Transverse colon (tissue), 3 donors: ENCODE measurements at regions not wholly inside any gene's neighbourhood (a gene's known extent, or its start where the extent isn't known, plus 50 kb on each side); places are given as distances from the start of the nearest gene placed in this dataset.

Experiments used
- CTCF ChIP-seq, 5 experiments: fragments of 200-600 bp in 3 of 5; fragments of 450-650 bp in 2 of 5; sonication (generic) in 3 of 5; IDR thresholded peaks; 1 replicate in 2 of 5; 2 replicates in 3 of 5; pipeline ENCODE4 v1.5.1; 2016 to 2017; ENCODE audit warnings: antibody characterized with exemption in 5 of 5, inconsistent platforms in 3 of 5, mild to moderate bottlenecking in 2 of 5, moderate library complexity in 1 of 5
- EP300 ChIP-seq: sonication (generic); formaldehyde crosslinking; IDR thresholded peaks from one replicate; pipeline ENCODE4 v1.6.1; 2017; ENCODE audit warnings: antibody characterized with exemption, low read depth
- POLR2A ChIP-seq: fragments of 450-650 bp; IDR thresholded peaks from one replicate; pipeline ENCODE4 v1.6.1; 2016; ENCODE audit warnings: antibody characterized with exemption, mild to moderate bottlenecking, moderate library complexity

DNA sequence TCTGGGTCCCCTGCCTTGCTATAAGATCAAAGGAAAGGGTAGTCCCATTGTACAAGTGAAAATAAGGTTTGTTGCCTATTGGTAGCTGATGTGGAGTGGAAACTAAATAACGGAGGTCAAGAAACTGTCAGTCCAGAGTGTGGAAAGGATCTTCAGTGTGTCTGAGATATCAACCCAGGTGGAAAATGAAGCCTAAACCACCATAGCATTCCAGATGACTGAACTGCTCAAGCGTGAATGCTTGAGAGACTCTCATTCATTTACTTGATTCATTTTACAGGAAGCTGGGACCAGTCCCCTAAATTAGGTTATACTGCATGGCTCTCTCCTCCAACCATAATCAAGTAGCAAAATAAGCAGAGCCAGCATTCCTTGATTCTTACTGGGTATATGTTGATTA lies 116.0 kb upstream of the SLC28A3 start:
- TF ChIP-seq EP300 (no peak), POLR2A (no peak), CTCF (IDR thresholded peaks at IDR 0.05) (no peak)
